OCI-LY1 (cell line): ENCODE measurements at regions not wholly inside any gene's neighbourhood (a gene's known extent, or its start where the extent isn't known, plus 50 kb on each side); places are given as distances from the start of the nearest gene placed in this dataset.

Experiments
- CTCF ChIP-seq: fragments of 200-600 bp; sonication (generic), shearing (Covaris generic); IDR thresholded peaks from 2 replicates; pipeline ENCODE4 v1.5.1; 2017; ENCODE audit warnings: mild to moderate bottlenecking, antibody characterized with exemption, low read length, moderate library complexity, mixed read lengths
- EZH2 ChIP-seq: fragments of 200-600 bp; sonication (generic), shearing (Covaris generic); IDR thresholded peaks from 2 replicates; pipeline ENCODE4 v1.8.0; 2017; ENCODE audit warnings: borderline replicate concordance, mixed run types, mild to moderate bottlenecking, antibody characterized with exemption, low read length, moderate library complexity, mixed read lengths

GRCh38 chr10:30756151-30756550, 126.6 kb upstream of the LYZL2 start:
- no peak for TF ChIP-seq CTCF
- TF ChIP-seq EZH2 = no peak
